ENCODE measurements at regions not wholly inside any gene's neighbourhood (a gene's known extent, or its start where the extent isn't known, plus 50 kb on each side); places are given as distances from the start of the nearest gene placed in this dataset.

- Histone ChIP-seq H3K27me3 (no peaks in the 10 kb centered on the region), H3K27ac (no peak overlapping the region), H3K4me3 (no peak overlapping the region), H3K4me1 (no peaks in the 10 kb centered on the region), H3K36me3 (no peaks in the 10 kb centered on the region), H3K9me3 (no peaks in the 10 kb centered on the region)
- DNase-seq (ENCODE audit: extremely low spot score in 2 of 2) = no peak
- intact Hi-C loops (cut with DNase I) = no loop called here
- no peak for TF ChIP-seq POLR2A (IDR thresholded peaks at IDR 0.05)
- no peak for TF ChIP-seq POLR2AphosphoS5 (IDR thresholded peaks at IDR 0.05; ENCODE audit: insufficient read depth in 1 of 2, low read depth in 1 of 2)
- TF ChIP-seq CTCF (IDR thresholded peaks at IDR 0.05) = no peak
These were observed 184.7 kb upstream of the PRPS1L1 start for GRCh38 chr7:18212308-18212707.

DNA sequence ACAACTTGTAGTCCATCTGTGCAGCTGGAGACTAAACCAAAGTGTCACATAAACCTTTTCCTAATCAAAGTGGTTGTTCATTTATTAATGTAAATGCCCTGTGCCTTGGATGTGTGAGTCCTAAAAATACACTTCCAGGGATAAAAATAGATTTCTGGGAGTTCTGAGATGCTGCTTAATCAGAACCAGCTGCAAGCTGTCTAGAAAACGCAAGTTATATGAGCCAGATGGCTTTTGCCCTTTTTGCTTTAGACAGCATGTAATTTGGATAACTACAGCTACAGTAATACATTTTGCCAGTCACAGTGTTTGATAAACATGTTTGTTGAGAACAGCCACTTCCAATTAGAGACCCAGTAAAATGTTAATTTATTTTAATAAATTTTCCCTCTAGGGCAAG lies 185.1 kb upstream of the PRPS1L1 start:
- TF ChIP-seq CTCF (IDR thresholded peaks at IDR 0.05) (no peak), POLR2AphosphoS5 (IDR thresholded peaks at IDR 0.05; ENCODE audit: insufficient read depth in 1 of 2, low read depth in 1 of 2) (peak in 1 of 2 donors; percentile 33)
- DNase-seq (ENCODE audit: extremely low spot score in 2 of 2) = no peak
- Histone ChIP-seq H3K27me3 (no peaks in the 10 kb centered on the region), H3K9me3 (no peaks in the 10 kb centered on the region), H3K4me3 (no peak overlapping the region), H3K4me1 (no peaks in the 10 kb centered on the region), H3K36me3 (no peaks in the 10 kb centered on the region), H3K27ac (no peak overlapping the region)
- intact Hi-C loops (cut with DNase I) = no loop called here

DNA sequence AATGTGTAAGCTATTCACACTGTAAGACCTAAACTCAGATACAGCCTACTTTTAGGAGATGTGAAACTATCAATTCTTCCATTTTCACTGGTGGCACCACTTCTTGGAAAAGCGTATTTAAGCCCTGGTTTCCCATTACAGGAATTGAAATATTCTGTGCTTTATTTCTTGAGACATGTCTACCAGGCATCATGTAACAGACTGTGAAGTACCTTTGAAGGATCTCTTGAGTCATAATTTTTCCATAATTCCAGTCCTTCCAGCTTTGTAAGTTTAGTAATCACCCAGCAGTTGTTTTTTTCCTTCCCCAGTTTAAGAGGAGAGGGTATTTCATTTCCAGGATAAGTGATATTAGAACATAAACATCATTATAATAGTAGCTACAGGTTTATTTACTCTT lies 186.0 kb upstream of the PRPS1L1 start:
- intact Hi-C loops (cut with DNase I) = no loop called here
- TF ChIP-seq POLR2A (IDR thresholded peaks at IDR 0.05) (no peak), CTCF (IDR thresholded peaks at IDR 0.05) (no peak), POLR2AphosphoS5 (IDR thresholded peaks at IDR 0.05; ENCODE audit: insufficient read depth in 1 of 2, low read depth in 1 of 2) (no peak)
- no peak for DNase-seq (ENCODE audit: extremely low spot score in 2 of 2)
- Histone ChIP-seq H3K27me3 (no peaks in the 10 kb centered on the region), H3K36me3 (no peaks in the 10 kb centered on the region), H3K4me3 (no peak overlapping the region), H3K27ac (no peak overlapping the region), H3K4me1 (no peaks in the 10 kb centered on the region), H3K9me3 (no peaks in the 10 kb centered on the region)

GRCh38 chr7:18216270-18216669 lies 188.6 kb upstream of the PRPS1L1 start:
- no peaks in the 10 kb centered on the region for H3K4me1 ChIP-seq
- H3K9me3 ChIP-seq = no peaks in the 10 kb centered on the region
- H3K4me3 ChIP-seq = no peak overlapping the region
- no peaks in the 10 kb centered on the region for H3K36me3 ChIP-seq
- TF ChIP-seq POLR2AphosphoS5 (IDR thresholded peaks at IDR 0.05; ENCODE audit: insufficient read depth in 1 of 2, low read depth in 1 of 2) = no peak
- TF ChIP-seq POLR2A (IDR thresholded peaks at IDR 0.05) = no peak
- no peak for TF ChIP-seq CTCF (IDR thresholded peaks at IDR 0.05)
- intact Hi-C loops (cut with DNase I) = no loop called here
- DNase-seq (ENCODE audit: extremely low spot score in 2 of 2) = no peak
- no peaks in the 10 kb centered on the region for H3K27me3 ChIP-seq
- no peak overlapping the region for H3K27ac ChIP-seq

DNA sequence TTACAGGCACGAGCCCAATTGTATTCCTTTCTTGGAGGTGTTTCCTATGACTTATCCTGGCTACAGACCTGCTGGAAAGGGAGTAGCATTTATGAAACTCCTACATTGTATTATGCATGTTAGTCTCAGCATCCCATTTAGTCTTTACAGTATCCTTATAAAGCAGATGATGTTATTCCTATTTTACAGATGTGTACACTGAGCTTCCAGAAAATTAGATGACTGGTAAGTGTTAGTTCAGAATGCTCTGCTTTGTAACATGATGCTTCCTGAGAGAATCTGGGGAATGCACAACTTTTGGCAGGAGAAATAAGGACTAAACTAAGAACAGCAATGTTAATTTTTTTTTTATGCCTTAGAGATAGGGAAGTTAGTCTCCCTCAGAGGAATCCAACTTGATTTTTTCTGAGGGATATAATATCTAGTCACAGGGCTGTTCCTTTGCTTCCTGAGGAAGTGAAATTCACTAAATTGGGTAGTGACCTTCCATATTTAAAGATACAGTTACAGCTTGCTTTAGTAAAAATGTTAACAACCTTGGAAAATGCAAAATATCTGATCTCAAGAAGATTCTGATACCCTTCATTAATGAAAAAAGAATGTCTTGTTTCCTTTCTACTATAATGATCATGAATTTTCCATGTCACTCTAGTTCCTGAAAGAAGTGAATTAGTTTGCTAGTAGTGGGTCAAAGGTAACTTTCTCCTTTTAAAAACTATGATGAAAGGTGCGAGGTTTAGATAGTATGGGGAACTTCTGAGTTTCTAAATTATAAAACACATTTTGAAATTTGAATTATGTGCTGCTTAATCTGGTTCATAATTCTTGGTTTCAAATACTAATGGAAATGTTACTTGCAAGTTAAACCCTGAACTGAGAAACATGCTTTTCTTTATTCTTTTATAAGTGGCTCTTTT lies 194.0 kb upstream of the PRPS1L1 start:
- Histone ChIP-seq H3K36me3 (no peaks in the 10 kb centered on the region), H3K27ac (no peak overlapping the region), H3K27me3 (no peaks in the 10 kb centered on the region), H3K9me3 (no peaks in the 10 kb centered on the region), H3K4me1 (no peaks in the 10 kb centered on the region), H3K4me3 (no peak overlapping the region)
- TF ChIP-seq POLR2AphosphoS5 (IDR thresholded peaks at IDR 0.05; ENCODE audit: insufficient read depth in 1 of 2, low read depth in 1 of 2) (no peak), POLR2A (IDR thresholded peaks at IDR 0.05) (no peak), CTCF (IDR thresholded peaks at IDR 0.05) (no peak)
- intact Hi-C loops (cut with DNase I) = loop anchor here (1.0 kb wide), 1 partner anchor 25 kb away; no protein-coding TSS in a partner anchor
- no peak for DNase-seq (ENCODE audit: extremely low spot score in 2 of 2)
